ENCODE measurements at regions not wholly inside any gene's neighbourhood (a gene's known extent, or its start where the extent isn't known, plus 50 kb on each side); places are given as distances from the start of the nearest gene placed in this dataset.
"Not testable (repeated sequence)": the region's sequence is repeated elsewhere in the genome, so short reads cannot be mapped to it uniquely, and the experiment has no call there.

- Mint-ChIP-seq H3K4me3 (no peak overlapping the region), H3K27me3 (peaks cover 62% of the 10 kb centered on the region), H3K27ac (ENCODE audit: low read depth) (no peak overlapping the region), H3K4me1 (no peaks in the 10 kb centered on the region), H3K9me3 (no peaks in the 10 kb centered on the region), H3K36me3 (ENCODE audit: insufficient read depth) (no peaks in the 10 kb centered on the region)
- no peak for ATAC-seq (replicated peaks; ENCODE audit: extremely low read depth, poor library complexity, severe bottlenecking)
- DNase-seq (ENCODE audit: low spot score in 2 of 2): no peak
Measured at GRCh38 chr12:46958599-46959290, 120.7 kb upstream of the PCED1B start.

- DNase-seq (ENCODE audit: low spot score in 2 of 2) (no peak), ATAC-seq (replicated peaks; ENCODE audit: extremely low read depth, poor library complexity, severe bottlenecking) (no peak)
- Mint-ChIP-seq H3K27ac (ENCODE audit: low read depth) (no peak overlapping the region), H3K9me3 (no peaks in the 10 kb centered on the region), H3K4me1 (no peaks in the 10 kb centered on the region), H3K4me3 (no peak overlapping the region), H3K27me3 (peaks cover 60% of the 10 kb centered on the region), H3K36me3 (ENCODE audit: insufficient read depth) (no peaks in the 10 kb centered on the region)
Measured at GRCh38 chr12:46959502-46959901, 119.9 kb upstream of the PCED1B start.

- H3K27ac Mint-ChIP-seq (ENCODE audit: low read depth): no peak overlapping the region
- ATAC-seq (replicated peaks; ENCODE audit: extremely low read depth, poor library complexity, severe bottlenecking) (no peak), DNase-seq (ENCODE audit: low spot score in 2 of 2) (no peak)
- H3K36me3 Mint-ChIP-seq (ENCODE audit: insufficient read depth): no peaks in the 10 kb centered on the region
- peaks cover 57% of the 10 kb centered on the region for H3K27me3 Mint-ChIP-seq
- no peaks in the 10 kb centered on the region for H3K4me1 Mint-ChIP-seq
- no peaks in the 10 kb centered on the region for H3K9me3 Mint-ChIP-seq
- no peak overlapping the region for H3K4me3 Mint-ChIP-seq
Measured at GRCh38 chr12:46960681-46961080, 118.7 kb upstream of the PCED1B start.

- H3K4me1 Mint-ChIP-seq: no peaks in the 10 kb centered on the region
- peaks cover 67% of the 10 kb centered on the region for H3K27me3 Mint-ChIP-seq
- H3K36me3 Mint-ChIP-seq (ENCODE audit: insufficient read depth): no peaks in the 10 kb centered on the region
- H3K4me3 Mint-ChIP-seq: no peak overlapping the region
- no peak for ATAC-seq (replicated peaks; ENCODE audit: extremely low read depth, poor library complexity, severe bottlenecking)
- no peak for DNase-seq (ENCODE audit: low spot score in 2 of 2)
- H3K9me3 Mint-ChIP-seq: no peaks in the 10 kb centered on the region
- H3K27ac Mint-ChIP-seq (ENCODE audit: low read depth): no peak overlapping the region
Measured at GRCh38 chr12:46963191-46963590, 116.2 kb upstream of the PCED1B start.

- DNase-seq (ENCODE audit: low spot score in 2 of 2): no peak
- no peak for ATAC-seq (replicated peaks; ENCODE audit: extremely low read depth, poor library complexity, severe bottlenecking)
- H3K9me3 Mint-ChIP-seq: no peaks in the 10 kb centered on the region
- H3K4me3 Mint-ChIP-seq: no peak overlapping the region
- H3K27me3 Mint-ChIP-seq: peaks cover 71% of the 10 kb centered on the region
- H3K36me3 Mint-ChIP-seq (ENCODE audit: insufficient read depth): no peaks in the 10 kb centered on the region
- H3K4me1 Mint-ChIP-seq: no peaks in the 10 kb centered on the region
- no peak overlapping the region for H3K27ac Mint-ChIP-seq (ENCODE audit: low read depth)
Measured at GRCh38 chr12:46963977-46964971, 115.1 kb upstream of the PCED1B start.

GRCh38 chr12:46965137-46965536, 114.3 kb upstream of the PCED1B start:
- H3K27me3 Mint-ChIP-seq: peaks cover 69% of the 10 kb centered on the region
- no peaks in the 10 kb centered on the region for H3K9me3 Mint-ChIP-seq
- no peak overlapping the region for H3K4me3 Mint-ChIP-seq
- H3K27ac Mint-ChIP-seq (ENCODE audit: low read depth): no peak overlapping the region
- H3K36me3 Mint-ChIP-seq (ENCODE audit: insufficient read depth): no peaks in the 10 kb centered on the region
- DNase-seq (ENCODE audit: low spot score in 2 of 2): no peak
- no peaks in the 10 kb centered on the region for H3K4me1 Mint-ChIP-seq
- no peak for ATAC-seq (replicated peaks; ENCODE audit: extremely low read depth, poor library complexity, severe bottlenecking)

- DNase-seq (ENCODE audit: low spot score in 2 of 2) (no peak), ATAC-seq (replicated peaks; ENCODE audit: extremely low read depth, poor library complexity, severe bottlenecking) (no peak)
- no peaks in the 10 kb centered on the region for H3K36me3 Mint-ChIP-seq (ENCODE audit: insufficient read depth)
- no peaks in the 10 kb centered on the region for H3K4me1 Mint-ChIP-seq
- no peak overlapping the region for H3K4me3 Mint-ChIP-seq
- H3K9me3 Mint-ChIP-seq: no peaks in the 10 kb centered on the region
- H3K27ac Mint-ChIP-seq (ENCODE audit: low read depth): no peak overlapping the region
- H3K27me3 Mint-ChIP-seq: peaks cover 69% of the 10 kb centered on the region
Measured at GRCh38 chr12:46965880-46966279, 113.5 kb upstream of the PCED1B start.

GRCh38 chr12:46970636-46971035, 108.8 kb upstream of the PCED1B start:
- Mint-ChIP-seq H3K36me3 (ENCODE audit: insufficient read depth) (no peaks in the 10 kb centered on the region), H3K27me3 (peaks cover 96% of the 10 kb centered on the region), H3K4me1 (no peaks in the 10 kb centered on the region), H3K9me3 (no peaks in the 10 kb centered on the region), H3K4me3 (no peak overlapping the region), H3K27ac (ENCODE audit: low read depth) (no peak overlapping the region)
- ATAC-seq (replicated peaks; ENCODE audit: extremely low read depth, poor library complexity, severe bottlenecking): no peak
- DNase-seq (ENCODE audit: low spot score in 2 of 2): no peak

- not testable (repeated sequence) for DNase-seq (ENCODE audit: low spot score in 2 of 2); H3K4me1 Mint-ChIP-seq; H3K9me3 Mint-ChIP-seq; H3K27ac Mint-ChIP-seq (ENCODE audit: low read depth); H3K36me3 Mint-ChIP-seq (ENCODE audit: insufficient read depth); ATAC-seq (replicated peaks; ENCODE audit: extremely low read depth, poor library complexity, severe bottlenecking); H3K4me3 Mint-ChIP-seq
- H3K27me3 Mint-ChIP-seq: peaks cover 95% of the 10 kb centered on the region
Measured at GRCh38 chr12:46973937-46974336, 105.5 kb upstream of the PCED1B start.

GRCh38 chr12:46977871-46978375, 101.5 kb upstream of the PCED1B start:
- H3K27me3 Mint-ChIP-seq: peaks cover 77% of the 10 kb centered on the region

GRCh38 chr12:46981622-46982021, 97.8 kb upstream of the PCED1B start:
- DNase-seq (ENCODE audit: low spot score in 2 of 2): no peak
- Mint-ChIP-seq H3K36me3 (ENCODE audit: insufficient read depth) (no peaks in the 10 kb centered on the region), H3K27ac (ENCODE audit: low read depth) (no peak overlapping the region), H3K4me1 (peaks cover 5% of the 10 kb centered on the region), H3K4me3 (no peak overlapping the region), H3K27me3 (peaks cover 73% of the 10 kb centered on the region), H3K9me3 (no peaks in the 10 kb centered on the region)
- no peak for ATAC-seq (replicated peaks; ENCODE audit: extremely low read depth, poor library complexity, severe bottlenecking)

More at GRCh38 chr12:46977871-46978375, 101.5 kb upstream of the PCED1B start:
- DNase-seq (ENCODE audit: low spot score in 2 of 2) (no peak), ATAC-seq (replicated peaks; ENCODE audit: extremely low read depth, poor library complexity, severe bottlenecking) (no peak)
- H3K27ac Mint-ChIP-seq (ENCODE audit: low read depth): no peak overlapping the region
- H3K4me3 Mint-ChIP-seq: no peak overlapping the region
- no peaks in the 10 kb centered on the region for H3K36me3 Mint-ChIP-seq (ENCODE audit: insufficient read depth)
- no peaks in the 10 kb centered on the region for H3K9me3 Mint-ChIP-seq
- no peaks in the 10 kb centered on the region for H3K4me1 Mint-ChIP-seq

GRCh38 chr12:46982629-46983392, 96.6 kb upstream of the PCED1B start:
- Mint-ChIP-seq H3K27ac (ENCODE audit: low read depth) (no peak overlapping the region), H3K36me3 (ENCODE audit: insufficient read depth) (no peaks in the 10 kb centered on the region), H3K27me3 (peaks cover 75% of the 10 kb centered on the region), H3K9me3 (peaks cover under 1% of the 10 kb centered on the region), H3K4me1 (peaks cover 5% of the 10 kb centered on the region), H3K4me3 (no peak overlapping the region)
- DNase-seq (ENCODE audit: low spot score in 2 of 2) (no peak), ATAC-seq (replicated peaks; ENCODE audit: extremely low read depth, poor library complexity, severe bottlenecking) (no peak)

Data from central memory CD8-positive, alpha-beta T cell (primary cell).